Stomach smooth muscle (tissue), 2 donors: ENCODE measurements at regions not wholly inside any gene's neighbourhood (a gene's known extent, or its start where the extent isn't known, plus 50 kb on each side); places are given as distances from the start of the nearest gene placed in this dataset.

ENCODE experiments used
- H3K27ac ChIP-seq: one replicate; pipeline ENCODE4 v1.7.0; 2013; ENCODE audit warnings: mild to moderate bottlenecking, low read length, inconsistent platforms
- H3K27me3 ChIP-seq, 2 donors: one replicate each; pipeline ENCODE4 v1.7.0; 2013; ENCODE audit warnings: low read length in 2 of 2; ENCODE audit not compliant: insufficient read depth in 2 of 2, control insufficient read depth in 1 of 2
- H3K36me3 ChIP-seq, 2 donors: one replicate each; pipeline ENCODE4 v1.7.0; 2013; ENCODE audit warnings: low read length in 2 of 2; ENCODE audit not compliant: control insufficient read depth in 2 of 2, insufficient read depth in 2 of 2
- H3K4me1 ChIP-seq: one replicate; pipeline ENCODE4 v1.7.0; 2013; ENCODE audit warnings: low read length; ENCODE audit not compliant: control insufficient read depth, insufficient read depth
- H3K4me3 ChIP-seq, 2 donors: one replicate each; pipeline ENCODE4 v1.7.0; 2013; ENCODE audit warnings: low read length in 2 of 2
- H3K9ac ChIP-seq, 2 donors: one replicate each; pipeline ENCODE4 v1.7.0; 2013; ENCODE audit warnings: low read length in 2 of 2, mild to moderate bottlenecking in 1 of 2
- H3K9me3 ChIP-seq, 2 donors: one replicate each; pipeline ENCODE4 v1.7.0; 2013; ENCODE audit warnings: low read length in 2 of 2; ENCODE audit not compliant: control insufficient read depth in 2 of 2
- donor health status: healthy.
- donor health status: Pancreatic carcinoma.

DNA sequence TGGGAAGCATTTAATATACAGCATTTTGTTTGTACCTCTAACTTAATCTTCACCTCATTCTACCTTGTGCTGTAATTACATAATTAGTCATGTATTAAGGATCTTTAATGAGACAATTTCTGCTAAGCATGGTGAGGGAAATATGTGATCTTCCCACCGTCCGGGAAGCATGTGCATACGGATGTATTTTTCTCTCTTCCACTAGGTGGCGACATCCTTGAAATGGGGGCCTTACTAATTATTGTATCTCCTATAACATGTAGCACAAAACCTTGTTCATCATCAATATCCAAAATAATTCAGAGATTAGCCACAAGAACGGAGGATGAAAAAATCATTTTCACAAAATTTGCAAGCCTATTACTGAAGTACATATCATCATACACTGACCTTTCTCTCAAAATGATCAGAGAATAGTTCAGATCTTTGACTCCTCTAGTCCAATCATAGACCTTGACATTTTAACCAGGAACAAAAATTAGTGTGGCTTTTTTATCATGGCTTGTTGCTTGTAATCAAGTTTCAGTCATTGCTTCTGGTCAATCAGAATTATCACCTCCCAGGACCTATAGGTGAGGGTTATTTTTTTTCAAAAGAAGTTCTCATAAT lies 148.9 kb upstream of the GBE1 start:
- no peak overlapping the region for H3K4me3 ChIP-seq
- no peaks in the 10 kb centered on the region for H3K27me3 ChIP-seq
- no peaks in the 10 kb centered on the region for H3K36me3 ChIP-seq
- H3K9ac ChIP-seq, result no peak overlapping the region
- H3K27ac ChIP-seq, result no peak overlapping the region
- no peaks in the 10 kb centered on the region for H3K4me1 ChIP-seq
- no peaks in the 10 kb centered on the region for H3K9me3 ChIP-seq

DNA sequence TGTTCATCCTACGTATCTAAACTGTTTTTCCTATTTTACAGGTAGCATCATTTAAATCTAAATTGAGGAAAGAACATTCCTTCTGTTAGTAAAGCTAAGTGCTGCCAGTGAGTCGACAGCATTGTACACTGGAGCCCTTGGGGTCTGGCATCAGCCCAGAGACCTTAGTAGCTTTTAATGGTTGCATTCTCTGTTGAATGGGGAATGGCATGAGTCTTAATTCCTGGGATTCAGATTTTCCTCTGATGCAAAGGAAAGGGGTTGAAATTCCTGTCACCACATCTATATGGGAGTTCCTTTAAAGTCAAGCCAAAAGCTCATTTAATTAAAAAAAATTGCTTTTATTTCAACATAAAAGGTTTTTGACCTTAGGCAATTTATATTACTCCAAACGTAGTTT lies 148.4 kb upstream of the GBE1 start:
- no peaks in the 10 kb centered on the region for H3K27me3 ChIP-seq
- no peaks in the 10 kb centered on the region for H3K9me3 ChIP-seq
- H3K36me3 ChIP-seq, result no peaks in the 10 kb centered on the region
- H3K27ac ChIP-seq, result no peak overlapping the region
- H3K9ac ChIP-seq, result no peak overlapping the region
- H3K4me1 ChIP-seq, result no peaks in the 10 kb centered on the region
- H3K4me3 ChIP-seq, result no peak overlapping the region

DNA sequence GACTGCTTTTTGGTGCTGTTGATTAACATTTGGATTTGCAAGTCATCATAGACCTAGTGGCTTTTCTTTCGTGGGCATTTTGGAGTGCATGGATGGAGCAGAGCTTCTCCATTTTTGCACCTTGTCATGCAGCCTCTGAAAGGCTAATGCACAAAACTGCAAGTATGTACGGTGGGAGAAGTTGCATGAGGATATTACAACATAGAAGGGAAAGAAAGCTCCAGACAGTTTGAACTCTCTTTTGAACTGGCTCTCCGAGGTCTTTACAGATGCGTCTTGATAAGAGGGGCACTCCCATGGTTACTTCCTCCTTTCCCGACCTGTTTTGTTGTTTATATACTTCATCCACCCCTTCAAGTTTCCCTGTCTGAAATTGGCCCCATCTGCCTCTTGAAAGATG lies 147.1 kb upstream of the GBE1 start:
- Histone ChIP-seq H3K27me3 (no peaks in the 10 kb centered on the region), H3K9ac (no peak overlapping the region), H3K4me1 (no peaks in the 10 kb centered on the region), H3K27ac (no peak overlapping the region), H3K9me3 (no peaks in the 10 kb centered on the region), H3K4me3 (no peak overlapping the region), H3K36me3 (no peaks in the 10 kb centered on the region)

DNA sequence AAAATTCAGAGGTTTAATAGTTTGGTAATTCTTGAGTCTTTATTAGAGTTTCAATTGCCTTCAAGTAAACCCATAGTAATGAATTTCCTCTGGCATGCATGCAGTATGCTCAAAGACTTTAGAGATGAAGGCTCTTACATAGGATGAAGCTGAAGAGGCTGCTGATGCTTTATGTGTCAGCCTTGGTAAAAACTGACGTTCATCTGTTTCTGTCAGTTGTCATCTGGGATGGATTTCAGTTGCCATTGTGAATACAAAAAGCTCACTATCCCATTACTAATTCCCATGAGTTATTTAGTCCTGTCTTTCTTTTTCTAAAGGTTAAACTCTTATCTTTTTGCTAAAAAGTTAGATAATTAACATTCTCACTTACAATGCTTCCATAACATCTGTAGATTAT lies 136.9 kb upstream of the GBE1 start:
- Histone ChIP-seq H3K27me3 (no peaks in the 10 kb centered on the region), H3K4me3 (no peak overlapping the region), H3K36me3 (no peaks in the 10 kb centered on the region), H3K4me1 (no peaks in the 10 kb centered on the region), H3K9me3 (no peaks in the 10 kb centered on the region), H3K9ac (no peak overlapping the region), H3K27ac (no peak overlapping the region)

DNA sequence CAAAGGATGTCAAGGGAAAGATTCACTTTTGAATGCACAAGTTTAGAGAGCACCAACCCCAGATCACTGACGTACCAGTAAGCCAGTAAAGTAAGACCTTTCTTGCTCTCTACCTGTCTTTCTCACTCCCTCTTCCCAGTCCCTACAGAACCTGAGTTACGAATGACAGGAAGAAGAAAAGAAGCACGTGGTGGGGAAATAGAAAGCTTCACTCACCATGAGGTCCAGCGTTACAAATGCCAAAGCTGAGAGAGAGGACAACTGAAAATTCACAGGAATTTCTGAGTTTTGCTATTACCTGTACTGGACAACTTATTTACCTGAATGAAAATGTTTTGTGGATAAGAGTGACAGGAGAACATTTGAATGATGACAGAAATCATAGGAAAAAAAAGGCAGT lies 133.2 kb upstream of the GBE1 start:
- Histone ChIP-seq H3K9me3 (no peaks in the 10 kb centered on the region), H3K27ac (no peak overlapping the region), H3K4me3 (no peak overlapping the region), H3K4me1 (no peaks in the 10 kb centered on the region), H3K36me3 (no peaks in the 10 kb centered on the region), H3K27me3 (no peaks in the 10 kb centered on the region), H3K9ac (no peak overlapping the region)

DNA sequence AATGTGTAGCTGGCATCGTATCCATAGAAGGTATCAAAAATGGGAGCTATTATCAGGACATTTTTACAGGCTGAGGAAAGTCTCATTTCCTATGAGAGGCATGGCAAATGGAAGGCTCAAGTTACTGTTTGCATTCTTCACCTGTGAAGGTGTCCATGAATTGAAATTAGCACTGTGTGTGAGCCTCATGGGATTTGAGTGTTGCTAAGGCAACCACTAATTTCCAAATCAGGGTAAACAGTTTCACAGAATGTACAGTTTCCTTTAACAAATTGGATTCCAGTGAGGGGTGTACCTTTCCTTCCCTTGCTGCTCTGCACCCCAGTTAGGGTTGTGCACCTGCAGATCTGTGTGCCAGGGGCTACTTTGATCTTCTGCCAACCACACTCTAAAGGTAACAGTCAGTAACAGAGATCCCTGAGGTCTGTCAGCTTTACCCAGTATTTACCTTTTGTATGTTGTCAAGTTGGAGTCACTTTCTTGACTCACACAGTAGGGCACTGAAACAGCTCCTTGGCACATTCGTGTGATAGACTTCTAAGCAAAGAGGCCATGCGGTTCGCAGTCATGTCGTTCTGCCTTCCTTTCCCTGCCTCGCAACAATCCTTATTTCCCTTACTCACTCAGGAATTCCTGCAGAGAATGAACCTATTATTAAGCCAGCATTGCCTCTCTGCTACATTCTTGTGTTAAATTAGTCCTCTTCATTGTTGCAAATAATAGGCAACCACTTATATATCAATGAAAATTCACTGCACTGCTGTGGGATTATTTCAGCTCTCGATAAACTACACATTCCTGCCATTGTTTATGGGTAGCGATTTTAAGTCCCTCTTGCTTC lies 129.8 kb upstream of the GBE1 start:
- Histone ChIP-seq H3K4me3 (no peak overlapping the region), H3K27me3 (no peaks in the 10 kb centered on the region), H3K27ac (no peak overlapping the region), H3K9ac (no peak overlapping the region), H3K4me1 (no peaks in the 10 kb centered on the region), H3K9me3 (no peaks in the 10 kb centered on the region), H3K36me3 (no peaks in the 10 kb centered on the region)

DNA sequence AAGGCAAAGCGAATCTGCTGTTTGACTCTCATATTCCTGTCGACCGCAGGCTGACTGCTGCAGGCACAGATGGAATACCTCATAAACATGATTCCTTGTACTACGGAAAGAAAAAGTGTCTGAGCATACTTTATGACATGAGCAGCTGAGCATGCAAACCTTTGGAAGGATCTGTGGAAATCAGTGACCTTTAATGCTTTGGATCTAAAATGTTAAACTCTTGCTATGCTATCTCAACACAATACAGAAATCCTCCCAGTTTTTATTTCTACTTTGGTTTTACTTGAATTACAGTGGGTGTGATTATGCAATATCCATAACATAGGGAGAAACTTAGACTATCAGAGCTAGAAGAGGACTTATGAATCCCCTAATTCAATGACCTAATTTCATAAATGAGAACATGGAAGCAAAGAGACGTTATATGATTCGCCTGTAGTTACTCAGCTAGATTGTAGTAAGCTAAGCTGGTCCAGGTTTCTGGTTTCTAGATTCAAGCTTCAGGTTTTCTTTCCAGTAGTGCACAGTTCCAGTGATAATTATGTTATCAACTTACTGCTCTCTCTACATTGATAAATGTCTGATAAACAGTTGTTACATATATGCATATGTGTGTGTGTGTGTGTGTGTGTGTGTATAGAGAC lies 127.6 kb upstream of the GBE1 start:
- Histone ChIP-seq H3K4me1 (no peaks in the 10 kb centered on the region), H3K9me3 (no peaks in the 10 kb centered on the region), H3K27ac (no peak overlapping the region), H3K9ac (no peak overlapping the region), H3K36me3 (no peaks in the 10 kb centered on the region), H3K27me3 (no peaks in the 10 kb centered on the region), H3K4me3 (no peak overlapping the region)

DNA sequence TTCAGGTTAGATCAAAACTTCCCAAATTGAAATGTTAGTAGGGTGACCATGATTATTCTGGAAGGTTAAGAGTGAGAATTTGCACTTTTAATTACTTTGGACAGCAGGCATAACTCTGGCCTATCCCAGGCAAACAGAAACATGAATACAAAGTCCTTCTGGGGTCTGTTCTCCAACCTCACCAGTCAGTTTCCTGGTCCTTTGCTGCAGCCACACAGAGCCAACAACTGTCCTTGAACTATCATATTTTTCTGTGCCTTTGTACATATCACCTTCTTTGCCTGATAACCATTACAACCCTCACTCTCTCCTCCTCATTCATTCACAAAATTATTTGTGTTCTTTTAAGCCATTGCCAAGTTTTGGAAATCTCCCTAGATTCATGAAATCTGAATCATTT lies 126.0 kb upstream of the GBE1 start:
- Histone ChIP-seq H3K4me3 (no peak overlapping the region), H3K27me3 (no peaks in the 10 kb centered on the region), H3K27ac (no peak overlapping the region), H3K9ac (no peak overlapping the region), H3K4me1 (no peaks in the 10 kb centered on the region), H3K9me3 (no peaks in the 10 kb centered on the region), H3K36me3 (no peaks in the 10 kb centered on the region)

DNA sequence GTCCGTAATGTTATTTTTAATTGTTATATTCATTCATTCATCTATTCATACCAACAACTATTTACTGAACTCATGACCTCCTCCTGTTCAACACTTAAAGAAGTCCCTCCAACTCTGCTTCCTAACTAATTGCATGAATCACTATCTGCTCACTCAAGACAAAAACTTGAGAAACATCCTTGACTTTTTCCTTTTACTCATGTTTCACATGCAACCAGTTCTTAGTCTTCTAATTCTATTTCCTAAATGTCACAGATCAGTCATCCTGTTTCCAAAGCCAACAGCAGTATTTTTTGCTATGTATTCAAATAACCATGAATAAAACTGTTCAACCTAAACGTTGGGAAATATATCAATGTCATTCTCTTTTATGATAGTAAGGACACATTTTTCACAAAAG lies 124.6 kb upstream of the GBE1 start:
- Histone ChIP-seq H3K4me1 (no peaks in the 10 kb centered on the region), H3K27ac (no peak overlapping the region), H3K4me3 (no peak overlapping the region), H3K9me3 (no peaks in the 10 kb centered on the region), H3K9ac (no peak overlapping the region), H3K36me3 (no peaks in the 10 kb centered on the region), H3K27me3 (no peaks in the 10 kb centered on the region)

DNA sequence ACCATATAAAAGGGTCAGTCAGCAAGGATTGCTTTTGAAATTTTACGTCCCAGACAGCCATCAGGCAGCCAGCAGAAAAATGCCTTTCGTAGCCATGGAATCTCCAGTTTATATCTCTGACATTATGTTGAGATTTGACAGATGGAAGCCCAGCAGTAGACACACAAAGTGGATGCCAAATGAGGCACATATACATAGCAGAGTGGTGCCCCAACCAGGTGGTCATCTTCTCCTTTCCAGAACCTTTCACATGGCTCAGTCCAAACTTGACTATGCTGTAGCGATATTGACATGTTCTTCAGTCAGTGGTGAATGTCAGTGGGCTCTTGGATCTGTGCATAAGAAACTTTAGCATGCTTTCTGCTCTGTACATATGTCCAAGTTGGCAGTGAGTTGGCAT lies 123.3 kb upstream of the GBE1 start:
- Histone ChIP-seq H3K4me3 (no peak overlapping the region), H3K9ac (no peak overlapping the region), H3K9me3 (no peaks in the 10 kb centered on the region), H3K4me1 (no peaks in the 10 kb centered on the region), H3K27me3 (no peaks in the 10 kb centered on the region), H3K36me3 (no peaks in the 10 kb centered on the region), H3K27ac (no peak overlapping the region)

DNA sequence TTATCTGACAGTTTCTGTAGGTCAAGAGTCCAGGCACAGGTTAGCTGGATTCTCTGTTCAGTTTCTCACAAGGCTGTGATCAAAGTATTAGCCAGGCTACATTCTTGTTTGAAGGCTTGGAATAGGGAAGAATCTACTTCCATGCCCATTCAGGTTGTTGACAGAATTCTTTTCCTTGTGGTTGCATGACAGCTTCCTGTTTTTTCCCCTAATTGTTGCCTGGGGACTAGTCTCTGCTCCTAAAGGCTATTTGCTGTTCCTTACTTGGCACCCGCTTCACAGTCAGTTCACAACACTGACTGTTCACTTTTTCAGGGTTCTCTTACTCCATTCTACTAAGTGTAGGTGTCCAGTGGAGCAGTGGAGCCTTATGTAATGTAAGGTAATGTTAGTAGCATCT lies 115.4 kb upstream of the GBE1 start:
- H3K27me3 ChIP-seq, result no peaks in the 10 kb centered on the region
- H3K9ac ChIP-seq, result no peak overlapping the region
- no peaks in the 10 kb centered on the region for H3K36me3 ChIP-seq
- no peaks in the 10 kb centered on the region for H3K4me1 ChIP-seq
- H3K9me3 ChIP-seq, result no peaks in the 10 kb centered on the region
- H3K27ac ChIP-seq, result no peak overlapping the region
- no peak overlapping the region for H3K4me3 ChIP-seq
